ENCODE measurements at regions not wholly inside any gene's neighbourhood (a gene's known extent, or its start where the extent isn't known, plus 50 kb on each side); places are given as distances from the start of the nearest gene placed in this dataset.

DNA sequence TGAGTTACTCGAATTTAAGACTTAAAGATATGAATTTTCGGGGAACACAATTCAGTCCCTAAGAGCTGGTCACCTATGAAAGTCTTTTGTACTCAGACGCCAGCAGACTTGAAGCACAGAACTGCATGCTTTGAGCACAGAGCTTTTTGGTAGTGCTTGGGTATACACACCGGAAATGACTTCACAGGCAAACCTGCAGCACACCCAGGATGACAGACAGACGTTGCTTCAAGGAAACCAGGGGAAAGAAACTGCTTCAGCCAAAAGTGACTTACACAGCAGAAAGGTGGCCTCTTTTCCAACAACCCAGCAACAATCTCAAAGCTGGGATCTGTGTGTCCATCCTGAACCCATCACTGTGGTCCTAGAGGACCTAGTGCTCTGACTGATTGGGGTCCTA is 975.1 kb downstream of the AACS start:
- H3K56ac ChIP-seq (ENCODE audit: insufficient read length, low read depth, low read length), result no peak overlapping the region
- H3K79me2 ChIP-seq (ENCODE audit: insufficient read depth, low read length), result no peaks in the 10 kb centered on the region
- H2BK120ac ChIP-seq (ENCODE audit: low read depth, low read length, poor library complexity, severe bottlenecking), result no peak overlapping the region
- no peak overlapping the region for H3K4ac ChIP-seq (ENCODE audit: low read depth, low read length)
- H3K4me1 ChIP-seq (ENCODE audit: insufficient read depth, low read length), result no peaks in the 10 kb centered on the region
- H4K8ac ChIP-seq (replicated peaks; ENCODE audit: insufficient read length, low read depth, low read length), result no peak overlapping the region
- H3K27me3 Mint-ChIP-seq (ENCODE audit: low read depth), result peaks cover 6% of the 10 kb centered on the region; the same call in 1 of the 2 replicates
- H3K27ac Mint-ChIP-seq, result no peak overlapping the region
- H2AK5ac ChIP-seq (ENCODE audit: insufficient read length, low read length), result no peak overlapping the region
- H3K18ac ChIP-seq (ENCODE audit: insufficient read length, low read depth, low read length), result no peak overlapping the region
- no peak overlapping the region for H3K23ac ChIP-seq (ENCODE audit: insufficient read length, low read depth, low read length)
- H3K27ac ChIP-seq (ENCODE audit: insufficient read length, low read depth, low read length), result no peak overlapping the region
- H3K14ac ChIP-seq (ENCODE audit: insufficient read depth, low read length), result no peak overlapping the region
- H3K9ac ChIP-seq (ENCODE audit: extremely low read depth, insufficient read length, low read length), result no peak overlapping the region
- no peak for DNase-seq
- H2BK20ac ChIP-seq (ENCODE audit: low read depth, low read length, poor library complexity, severe bottlenecking), result no peak overlapping the region
- no peak overlapping the region for H2BK15ac ChIP-seq (ENCODE audit: low read depth, low read length)
- H4K20me1 ChIP-seq (ENCODE audit: control insufficient read depth, insufficient read depth, insufficient read length), result no peaks in the 10 kb centered on the region
- TF ChIP-seq, protein P1, sequence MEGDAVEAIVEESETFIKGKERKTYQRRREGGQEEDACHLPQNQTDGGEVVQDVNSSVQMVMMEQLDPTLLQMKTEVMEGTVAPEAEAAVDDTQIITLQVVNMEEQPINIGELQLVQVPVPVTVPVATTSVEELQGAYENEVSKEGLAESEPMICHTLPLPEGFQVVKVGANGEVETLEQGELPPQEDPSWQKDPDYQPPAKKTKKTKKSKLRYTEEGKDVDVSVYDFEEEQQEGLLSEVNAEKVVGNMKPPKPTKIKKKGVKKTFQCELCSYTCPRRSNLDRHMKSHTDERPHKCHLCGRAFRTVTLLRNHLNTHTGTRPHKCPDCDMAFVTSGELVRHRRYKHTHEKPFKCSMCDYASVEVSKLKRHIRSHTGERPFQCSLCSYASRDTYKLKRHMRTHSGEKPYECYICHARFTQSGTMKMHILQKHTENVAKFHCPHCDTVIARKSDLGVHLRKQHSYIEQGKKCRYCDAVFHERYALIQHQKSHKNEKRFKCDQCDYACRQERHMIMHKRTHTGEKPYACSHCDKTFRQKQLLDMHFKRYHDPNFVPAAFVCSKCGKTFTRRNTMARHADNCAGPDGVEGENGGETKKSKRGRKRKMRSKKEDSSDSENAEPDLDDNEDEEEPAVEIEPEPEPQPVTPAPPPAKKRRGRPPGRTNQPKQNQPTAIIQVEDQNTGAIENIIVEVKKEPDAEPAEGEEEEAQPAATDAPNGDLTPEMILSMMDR (conservative IDR thresholded peaks at IDR 0.05), result no peak
- H3K4me3 Mint-ChIP-seq, result no peak overlapping the region
- no peak overlapping the region for H2BK12ac ChIP-seq (ENCODE audit: insufficient read length, low read depth, low read length)
- H4K91ac ChIP-seq (ENCODE audit: insufficient read length, low read depth, low read length), result no peak overlapping the region
- no peaks in the 10 kb centered on the region for H3K9me3 ChIP-seq (ENCODE audit: control insufficient read depth, low read depth, low read length)
- H2AFZ ChIP-seq (ENCODE audit: low read length), result no peak overlapping the region
- H3K23me2 ChIP-seq (ENCODE audit: insufficient read length, low read depth, low read length, poor library complexity, severe bottlenecking), result no peaks in the 10 kb centered on the region
- H2BK5ac ChIP-seq (ENCODE audit: insufficient read length, low read length), result no peak overlapping the region
- no CpG with 5 or more reads among the region's 5 CpGs for WGBS (ENCODE audit: extremely low coverage, insufficient read length, low lambda C conversion rate)
- no peak overlapping the region for H4K5ac ChIP-seq (ENCODE audit: insufficient read length, low read depth, low read length)
- H3K27me3 ChIP-seq (ENCODE audit: insufficient read depth, low read length), result no peaks in the 10 kb centered on the region
- no peak overlapping the region for H3K4me2 ChIP-seq (ENCODE audit: insufficient read depth, insufficient read length, low read length)
- H3K36me3 Mint-ChIP-seq (ENCODE audit: insufficient read depth in 1 of 3, low read depth in 3 of 3), result peaks cover 0 to 4% (median 2%) of the 10 kb centered on the region in 3 experiments; a peak in 2 of 7 replicates
- peaks cover 0 to 5% of the 10 kb centered on the region in 2 experiments; a peak in 1 of 4 replicates for H3K4me1 Mint-ChIP-seq
- H3T11ph ChIP-seq (ENCODE audit: low read length), result no peak overlapping the region
- H3K79me1 ChIP-seq (ENCODE audit: insufficient read depth, low read depth, low read length, poor library complexity, severe bottlenecking), result no peaks in the 10 kb centered on the region
- H3K9me3 Mint-ChIP-seq, result peaks cover 11 to 17% of the 10 kb centered on the region in 2 experiments

Measured in H9 (cell line).